HEK293 (cell line): ENCODE measurements at regions not wholly inside any gene's neighbourhood (a gene's known extent, or its start where the extent isn't known, plus 50 kb on each side); places are given as distances from the start of the nearest gene placed in this dataset.

Experiments used
- KLF10 ChIP-seq: fragments of 450-650 bp; IDR thresholded peaks from 2 replicates; pipeline ENCODE4 v1.5.1; 2018; ENCODE audit warnings: missing biosample characterization, mild to moderate bottlenecking, missing genetic modification characterization
- TF ChIP-seq, protein P1 (sequence below): IDR thresholded peaks from 2 replicates; pipeline ENCODE4 v1.6.1; 2011; ENCODE audit warnings: mild to moderate bottlenecking, low read depth, low read length, borderline replicate concordance

DNA sequence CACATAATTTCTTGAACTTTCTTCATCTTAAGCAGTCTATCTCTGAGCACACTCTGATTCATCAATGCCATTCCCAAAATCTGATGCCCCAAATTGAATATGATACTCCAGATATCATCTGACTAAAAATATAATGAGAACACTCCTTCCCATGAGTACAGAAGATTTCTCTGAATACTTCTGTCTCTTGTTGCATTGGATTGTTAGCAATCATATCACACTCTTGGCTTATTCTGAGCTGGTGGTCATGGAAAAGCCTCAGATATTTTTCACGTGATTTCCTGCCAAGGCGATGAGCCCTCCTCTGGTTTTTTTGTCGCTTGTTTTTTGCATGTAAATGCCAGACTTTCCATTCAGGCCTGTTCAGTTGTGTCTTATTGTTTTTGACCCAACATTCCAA is 87.2 kb downstream of the NOG start:
- no peak for TF ChIP-seq KLF10
- TF ChIP-seq, protein P1, sequence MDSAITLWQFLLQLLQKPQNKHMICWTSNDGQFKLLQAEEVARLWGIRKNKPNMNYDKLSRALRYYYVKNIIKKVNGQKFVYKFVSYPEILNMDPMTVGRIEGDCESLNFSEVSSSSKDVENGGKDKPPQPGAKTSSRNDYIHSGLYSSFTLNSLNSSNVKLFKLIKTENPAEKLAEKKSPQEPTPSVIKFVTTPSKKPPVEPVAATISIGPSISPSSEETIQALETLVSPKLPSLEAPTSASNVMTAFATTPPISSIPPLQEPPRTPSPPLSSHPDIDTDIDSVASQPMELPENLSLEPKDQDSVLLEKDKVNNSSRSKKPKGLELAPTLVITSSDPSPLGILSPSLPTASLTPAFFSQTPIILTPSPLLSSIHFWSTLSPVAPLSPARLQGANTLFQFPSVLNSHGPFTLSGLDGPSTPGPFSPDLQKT, result no peak
